ENCODE measurements at regions not wholly inside any gene's neighbourhood (a gene's known extent, or its start where the extent isn't known, plus 50 kb on each side); places are given as distances from the start of the nearest gene placed in this dataset.

- H3K36me3 ChIP-seq = no peaks in the 10 kb centered on the region
- H3K27me3 ChIP-seq = no peaks in the 10 kb centered on the region
- H3K27ac ChIP-seq = no peak overlapping the region
- intact Hi-C loops (cut with DNase I; ENCODE audit: low total_unique reads) = no loop called here
- H3K4me1 ChIP-seq = no peaks in the 10 kb centered on the region
- H3K4me3 ChIP-seq = no peak overlapping the region
- no peaks in the 10 kb centered on the region for H3K9me3 ChIP-seq
- no peak for TF ChIP-seq CTCF (IDR thresholded peaks at IDR 0.05)
- TF ChIP-seq POLR2A (IDR thresholded peaks at IDR 0.05) = no peak
- DNase-seq = no peak
These were observed 83.9 kb downstream of the CCNA1 start for GRCh38 chr13:36516225-36516624.

- intact Hi-C loops (cut with DNase I; ENCODE audit: low total_unique reads) = no loop called here
- Histone ChIP-seq H3K4me3 (no peak overlapping the region), H3K4me1 (no peaks in the 10 kb centered on the region), H3K36me3 (no peaks in the 10 kb centered on the region), H3K27me3 (no peaks in the 10 kb centered on the region), H3K9me3 (no peaks in the 10 kb centered on the region), H3K27ac (no peak overlapping the region)
- TF ChIP-seq CTCF (IDR thresholded peaks at IDR 0.05) = no peak
- no peak for TF ChIP-seq POLR2A (IDR thresholded peaks at IDR 0.05)
- no peak for DNase-seq
These were observed 86.4 kb downstream of the CCNA1 start for GRCh38 chr13:36518707-36519106.

- H3K36me3 ChIP-seq = no peaks in the 10 kb centered on the region
- no peak for DNase-seq
- H3K4me3 ChIP-seq = no peak overlapping the region
- no peaks in the 10 kb centered on the region for H3K9me3 ChIP-seq
- H3K27ac ChIP-seq = no peak overlapping the region
- TF ChIP-seq CTCF (IDR thresholded peaks at IDR 0.05) (no peak), POLR2A (IDR thresholded peaks at IDR 0.05) (no peak)
- H3K27me3 ChIP-seq = no peaks in the 10 kb centered on the region
- no peaks in the 10 kb centered on the region for H3K4me1 ChIP-seq
- intact Hi-C loops (cut with DNase I; ENCODE audit: low total_unique reads) = no loop called here
These were observed 87.1 kb downstream of the CCNA1 start for GRCh38 chr13:36519432-36519831.

- Histone ChIP-seq H3K4me1 (no peaks in the 10 kb centered on the region), H3K4me3 (no peak overlapping the region), H3K9me3 (no peaks in the 10 kb centered on the region), H3K27ac (no peak overlapping the region), H3K36me3 (no peaks in the 10 kb centered on the region), H3K27me3 (no peaks in the 10 kb centered on the region)
- TF ChIP-seq CTCF (IDR thresholded peaks at IDR 0.05) (no peak), POLR2A (IDR thresholded peaks at IDR 0.05) (no peak)
- intact Hi-C loops (cut with DNase I; ENCODE audit: low total_unique reads) = no loop called here
- DNase-seq = no peak
These were observed 87.8 kb downstream of the CCNA1 start for GRCh38 chr13:36520111-36520510.

- TF ChIP-seq CTCF (IDR thresholded peaks at IDR 0.05) = no peak
- TF ChIP-seq POLR2A (IDR thresholded peaks at IDR 0.05) = no peak
- no peak overlapping the region for H3K27ac ChIP-seq
- H3K4me1 ChIP-seq = no peaks in the 10 kb centered on the region
- intact Hi-C loops (cut with DNase I; ENCODE audit: low total_unique reads) = no loop called here
- H3K4me3 ChIP-seq = no peak overlapping the region
- no peaks in the 10 kb centered on the region for H3K27me3 ChIP-seq
- no peaks in the 10 kb centered on the region for H3K9me3 ChIP-seq
- no peaks in the 10 kb centered on the region for H3K36me3 ChIP-seq
- DNase-seq = no peak
These were observed 94.6 kb downstream of the CCNA1 start for GRCh38 chr13:36526897-36527296.

All from uterus (tissue), 3 donors.